ENCODE measurements at regions not wholly inside any gene's neighbourhood (a gene's known extent, or its start where the extent isn't known, plus 50 kb on each side); places are given as distances from the start of the nearest gene placed in this dataset.

GRCh38 chr7:81507221-81507620 is 262.6 kb downstream of the HGF start:
- H3K4me3 Mint-ChIP-seq (ENCODE audit: low read depth), result no peak overlapping the region
- no peaks in the 10 kb centered on the region for H3K36me3 Mint-ChIP-seq (ENCODE audit: low read depth)
- no peaks in the 10 kb centered on the region for H3K9me3 Mint-ChIP-seq
- H3K27me3 Mint-ChIP-seq (ENCODE audit: low read depth), result no peaks in the 10 kb centered on the region
- H3K4me1 Mint-ChIP-seq (ENCODE audit: low read depth), result no peaks in the 10 kb centered on the region
- H3K27ac Mint-ChIP-seq, result no peak overlapping the region
- DNase-seq (ENCODE audit: low spot score), result no peak
- intact Hi-C loops (cut with micrococcal nuclease), result no loop called here

GRCh38 chr7:81506609-81507008 is 263.2 kb downstream of the HGF start:
- Mint-ChIP-seq H3K9me3 (no peaks in the 10 kb centered on the region), H3K36me3 (ENCODE audit: low read depth) (no peaks in the 10 kb centered on the region), H3K27ac (no peak overlapping the region), H3K4me1 (ENCODE audit: low read depth) (no peaks in the 10 kb centered on the region), H3K4me3 (ENCODE audit: low read depth) (no peak overlapping the region), H3K27me3 (ENCODE audit: low read depth) (no peaks in the 10 kb centered on the region)
- intact Hi-C loops (cut with micrococcal nuclease), result no loop called here
- no peak for DNase-seq (ENCODE audit: low spot score)

- Mint-ChIP-seq H3K4me3 (ENCODE audit: low read depth) (no peak overlapping the region), H3K27ac (no peak overlapping the region), H3K9me3 (no peaks in the 10 kb centered on the region), H3K4me1 (ENCODE audit: low read depth) (no peaks in the 10 kb centered on the region), H3K36me3 (ENCODE audit: low read depth) (no peaks in the 10 kb centered on the region), H3K27me3 (ENCODE audit: low read depth) (no peaks in the 10 kb centered on the region)
- intact Hi-C loops (cut with micrococcal nuclease), result no loop called here
- DNase-seq (ENCODE audit: low spot score), result no peak
Measured at GRCh38 chr7:81503771-81504170, 266.1 kb downstream of the HGF start.

GRCh38 chr7:81503336-81503735 is 266.5 kb downstream of the HGF start:
- Mint-ChIP-seq H3K27me3 (ENCODE audit: low read depth) (no peaks in the 10 kb centered on the region), H3K27ac (no peak overlapping the region), H3K4me3 (ENCODE audit: low read depth) (no peak overlapping the region), H3K36me3 (ENCODE audit: low read depth) (no peaks in the 10 kb centered on the region), H3K4me1 (ENCODE audit: low read depth) (no peaks in the 10 kb centered on the region), H3K9me3 (no peaks in the 10 kb centered on the region)
- no peak for DNase-seq (ENCODE audit: low spot score)
- intact Hi-C loops (cut with micrococcal nuclease), result no loop called here

GRCh38 chr7:81501220-81501619 is 268.6 kb downstream of the HGF start:
- no peak for DNase-seq (ENCODE audit: low spot score)
- H3K9me3 Mint-ChIP-seq, result no peaks in the 10 kb centered on the region
- H3K27me3 Mint-ChIP-seq (ENCODE audit: low read depth), result no peaks in the 10 kb centered on the region
- no peaks in the 10 kb centered on the region for H3K36me3 Mint-ChIP-seq (ENCODE audit: low read depth)
- intact Hi-C loops (cut with micrococcal nuclease), result no loop called here
- H3K4me3 Mint-ChIP-seq (ENCODE audit: low read depth), result no peak overlapping the region
- no peaks in the 10 kb centered on the region for H3K4me1 Mint-ChIP-seq (ENCODE audit: low read depth)
- no peak overlapping the region for H3K27ac Mint-ChIP-seq

- no peaks in the 10 kb centered on the region for H3K27me3 Mint-ChIP-seq (ENCODE audit: low read depth)
- no peaks in the 10 kb centered on the region for H3K36me3 Mint-ChIP-seq (ENCODE audit: low read depth)
- no peaks in the 10 kb centered on the region for H3K9me3 Mint-ChIP-seq
- no peak overlapping the region for H3K27ac Mint-ChIP-seq
- no peaks in the 10 kb centered on the region for H3K4me1 Mint-ChIP-seq (ENCODE audit: low read depth)
- no peak overlapping the region for H3K4me3 Mint-ChIP-seq (ENCODE audit: low read depth)
- intact Hi-C loops (cut with micrococcal nuclease), result no loop called here
- no peak for DNase-seq (ENCODE audit: low spot score)
Measured at GRCh38 chr7:81500631-81501030, 269.2 kb downstream of the HGF start.

- no peaks in the 10 kb centered on the region for H3K4me1 Mint-ChIP-seq (ENCODE audit: low read depth)
- intact Hi-C loops (cut with micrococcal nuclease), result no loop called here
- no peak for DNase-seq (ENCODE audit: low spot score)
- H3K36me3 Mint-ChIP-seq (ENCODE audit: low read depth), result no peaks in the 10 kb centered on the region
- no peaks in the 10 kb centered on the region for H3K27me3 Mint-ChIP-seq (ENCODE audit: low read depth)
- no peaks in the 10 kb centered on the region for H3K9me3 Mint-ChIP-seq
- H3K4me3 Mint-ChIP-seq (ENCODE audit: low read depth), result no peak overlapping the region
- H3K27ac Mint-ChIP-seq, result no peak overlapping the region
Measured at GRCh38 chr7:81499262-81500116, 270.4 kb downstream of the HGF start.

- Mint-ChIP-seq H3K27ac (no peak overlapping the region), H3K9me3 (no peaks in the 10 kb centered on the region), H3K4me1 (ENCODE audit: low read depth) (no peaks in the 10 kb centered on the region), H3K27me3 (ENCODE audit: low read depth) (no peaks in the 10 kb centered on the region), H3K36me3 (ENCODE audit: low read depth) (no peaks in the 10 kb centered on the region), H3K4me3 (ENCODE audit: low read depth) (no peak overlapping the region)
- intact Hi-C loops (cut with micrococcal nuclease), result no loop called here
- DNase-seq (ENCODE audit: low spot score), result no peak
Measured at GRCh38 chr7:81498176-81498575, 271.7 kb downstream of the HGF start.

GRCh38 chr7:81492910-81493309 is 276.9 kb downstream of the HGF start:
- H3K27me3 Mint-ChIP-seq (ENCODE audit: low read depth), result no peaks in the 10 kb centered on the region
- H3K4me3 Mint-ChIP-seq (ENCODE audit: low read depth), result no peak overlapping the region
- no peaks in the 10 kb centered on the region for H3K4me1 Mint-ChIP-seq (ENCODE audit: low read depth)
- no peaks in the 10 kb centered on the region for H3K36me3 Mint-ChIP-seq (ENCODE audit: low read depth)
- intact Hi-C loops (cut with micrococcal nuclease), result no loop called here
- H3K9me3 Mint-ChIP-seq, result no peaks in the 10 kb centered on the region
- H3K27ac Mint-ChIP-seq, result no peak overlapping the region
- DNase-seq (ENCODE audit: low spot score), result no peak

- Mint-ChIP-seq H3K27ac (no peak overlapping the region), H3K36me3 (ENCODE audit: low read depth) (no peaks in the 10 kb centered on the region), H3K27me3 (ENCODE audit: low read depth) (no peaks in the 10 kb centered on the region), H3K4me3 (ENCODE audit: low read depth) (no peak overlapping the region), H3K4me1 (ENCODE audit: low read depth) (no peaks in the 10 kb centered on the region), H3K9me3 (no peaks in the 10 kb centered on the region)
- intact Hi-C loops (cut with micrococcal nuclease), result no loop called here
- DNase-seq (ENCODE audit: low spot score), result no peak
Measured at GRCh38 chr7:81492240-81492639, 277.6 kb downstream of the HGF start.

GRCh38 chr7:81491573-81491972 is 278.3 kb downstream of the HGF start:
- H3K4me1 Mint-ChIP-seq (ENCODE audit: low read depth), result no peaks in the 10 kb centered on the region
- DNase-seq (ENCODE audit: low spot score), result no peak
- H3K4me3 Mint-ChIP-seq (ENCODE audit: low read depth), result no peak overlapping the region
- no peaks in the 10 kb centered on the region for H3K9me3 Mint-ChIP-seq
- no peaks in the 10 kb centered on the region for H3K36me3 Mint-ChIP-seq (ENCODE audit: low read depth)
- no peaks in the 10 kb centered on the region for H3K27me3 Mint-ChIP-seq (ENCODE audit: low read depth)
- intact Hi-C loops (cut with micrococcal nuclease), result no loop called here
- no peak overlapping the region for H3K27ac Mint-ChIP-seq

- H3K4me1 Mint-ChIP-seq (ENCODE audit: low read depth), result no peaks in the 10 kb centered on the region
- no peak overlapping the region for H3K4me3 Mint-ChIP-seq (ENCODE audit: low read depth)
- no peak overlapping the region for H3K27ac Mint-ChIP-seq
- no peak for DNase-seq (ENCODE audit: low spot score)
- intact Hi-C loops (cut with micrococcal nuclease), result no loop called here
- no peaks in the 10 kb centered on the region for H3K36me3 Mint-ChIP-seq (ENCODE audit: low read depth)
- no peaks in the 10 kb centered on the region for H3K9me3 Mint-ChIP-seq
- H3K27me3 Mint-ChIP-seq (ENCODE audit: low read depth), result no peaks in the 10 kb centered on the region
Measured at GRCh38 chr7:81488210-81488609, 281.6 kb downstream of the HGF start.

- no peaks in the 10 kb centered on the region for H3K27me3 Mint-ChIP-seq (ENCODE audit: low read depth)
- DNase-seq (ENCODE audit: low spot score), result no peak
- H3K4me1 Mint-ChIP-seq (ENCODE audit: low read depth), result no peaks in the 10 kb centered on the region
- H3K27ac Mint-ChIP-seq, result no peak overlapping the region
- intact Hi-C loops (cut with micrococcal nuclease), result no loop called here
- H3K9me3 Mint-ChIP-seq, result no peaks in the 10 kb centered on the region
- H3K4me3 Mint-ChIP-seq (ENCODE audit: low read depth), result no peak overlapping the region
- no peaks in the 10 kb centered on the region for H3K36me3 Mint-ChIP-seq (ENCODE audit: low read depth)
Measured at GRCh38 chr7:81487516-81487915, 282.3 kb downstream of the HGF start.

GRCh38 chr7:81484261-81484660 is 285.6 kb downstream of the HGF start:
- Mint-ChIP-seq H3K27me3 (ENCODE audit: low read depth) (no peaks in the 10 kb centered on the region), H3K4me1 (ENCODE audit: low read depth) (no peaks in the 10 kb centered on the region), H3K36me3 (ENCODE audit: low read depth) (no peaks in the 10 kb centered on the region), H3K4me3 (ENCODE audit: low read depth) (no peak overlapping the region), H3K9me3 (no peaks in the 10 kb centered on the region), H3K27ac (no peak overlapping the region)
- DNase-seq (ENCODE audit: low spot score), result no peak
- intact Hi-C loops (cut with micrococcal nuclease), result loop anchor here (5.0 kb wide), 1 partner anchor 1088 kb away; no protein-coding TSS in a partner anchor
